Keratinocyte (primary cell): ENCODE measurements at regions not wholly inside any gene's neighbourhood (a gene's known extent, or its start where the extent isn't known, plus 50 kb on each side); places are given as distances from the start of the nearest gene placed in this dataset.

Experiments
- DNase-seq: peaks from one replicate; pipeline ENCODE4 v3.0.0-alpha.2; 2011; ENCODE audit warnings: low read depth, missing footprints, low spot score
- FAIRE-seq: peaks from 2 replicates; lab custom pipeline; 2011; peaks lifted over from hg19 to GRCh38; lab: Jason Lieb, UNC
- H2AFZ ChIP-seq: 2 replicates; pipeline ENCODE4 v1.6.0; 2012; ENCODE audit warnings: low read length, control low read depth, inconsistent platforms; ENCODE audit not compliant: control insufficient read depth
- H3K27ac ChIP-seq: 2 replicates; pipeline ENCODE4 v1.5.1; 2011; ENCODE audit warnings: low read length; ENCODE audit not compliant: control insufficient read depth, insufficient read depth
- H3K27me3 ChIP-seq: 3 replicates; pipeline ENCODE4 v1.6.0; 2011; ENCODE audit warnings: low read length; ENCODE audit not compliant: control insufficient read depth, insufficient read depth; ENCODE audit errors: extremely low read depth
- H3K36me3 ChIP-seq, 2 experiments: 2 replicates in 1 of 2; 3 replicates in 1 of 2; pipeline ENCODE4 v1.5.1; 2011; ENCODE audit warnings: low read length in 2 of 2, mild to moderate bottlenecking in 1 of 2; ENCODE audit not compliant: control insufficient read depth in 2 of 2, insufficient read depth in 2 of 2; ENCODE audit errors: extremely low read depth in 1 of 2
- H3K4me1 ChIP-seq: 3 replicates; pipeline ENCODE4 v1.5.1; 2011; ENCODE audit warnings: low read length; ENCODE audit not compliant: control insufficient read depth, insufficient read depth; ENCODE audit errors: extremely low read depth
- H3K4me2 ChIP-seq: 3 replicates; pipeline ENCODE4 v1.6.0; 2011; ENCODE audit warnings: low read depth, low read length; ENCODE audit not compliant: control insufficient read depth, insufficient read depth; ENCODE audit errors: extremely low read depth
- H3K4me3 ChIP-seq, 3 experiments: fragments of 200-600 bp in 1 of 3; sonication (generic) in 1 of 3; 2 replicates in 2 of 3; 3 replicates in 1 of 3; pipeline ENCODE4 v1.5.1; 2011 to 2016; ENCODE audit warnings: low read length in 3 of 3, mild to moderate bottlenecking in 3 of 3, control low read depth in 2 of 3, inconsistent platforms in 1 of 3, low read depth in 1 of 3, mixed read lengths in 1 of 3, mixed run types in 1 of 3, moderate library complexity in 1 of 3; ENCODE audit not compliant: control insufficient read depth in 2 of 3, insufficient read depth in 2 of 3; ENCODE audit errors: extremely low read depth in 1 of 3
- H3K79me2 ChIP-seq: 2 replicates; pipeline ENCODE4 v1.6.0; 2012; ENCODE audit warnings: low read length; ENCODE audit not compliant: control insufficient read depth, insufficient read depth
- H3K9ac ChIP-seq: 3 replicates; pipeline ENCODE4 v1.6.0; 2011; ENCODE audit warnings: low read length; ENCODE audit not compliant: control insufficient read depth, insufficient read depth; ENCODE audit errors: extremely low read depth
- H3K9me1 ChIP-seq: 3 replicates; pipeline ENCODE4 v1.6.0; 2011; ENCODE audit warnings: low read length; ENCODE audit not compliant: control insufficient read depth, insufficient read depth; ENCODE audit errors: extremely low read depth
- H3K9me3 ChIP-seq: 2 replicates; pipeline ENCODE4 v1.5.1; 2012; ENCODE audit warnings: low read depth, low read length; ENCODE audit not compliant: control insufficient read depth
- H4K20me1 ChIP-seq: 3 replicates; pipeline ENCODE4 v1.6.0; 2011; ENCODE audit warnings: low read length; ENCODE audit not compliant: control insufficient read depth, insufficient read depth; ENCODE audit errors: extremely low read depth
- EZH2 ChIP-seq: IDR thresholded peaks from one replicate; pipeline ENCODE4 v1.6.1; 2012; ENCODE audit warnings: inconsistent platforms, mild to moderate bottlenecking, low read length, moderate library complexity
- dilution Hi-C: fragments of 300-500 bp; cut with MboI; formaldehyde crosslinking; loops from one replicate; pipeline ENCODE4 v1.7.0; 2020; ENCODE audit warnings: low sequenced_read_pairs; ENCODE audit not compliant: extremely low pct_ligation_motif_present
- TF ChIP-seq, protein P1 (sequence below), 3 experiments: IDR thresholded peaks in 1 of 3; conservative IDR thresholded peaks in 1 of 3; optimal IDR thresholded peaks in 1 of 3; 2 replicates in 2 of 3; 3 replicates in 1 of 3; pipeline versions ENCODE3 to v1.5.1; 2011; ENCODE audit warnings: low read length in 3 of 3, mild to moderate bottlenecking in 3 of 3, moderate library complexity in 2 of 3, control low read depth in 1 of 3, inconsistent platforms in 1 of 3; ENCODE audit not compliant: insufficient read depth in 2 of 3; ENCODE audit errors: extremely low read depth in 1 of 3

DNA sequence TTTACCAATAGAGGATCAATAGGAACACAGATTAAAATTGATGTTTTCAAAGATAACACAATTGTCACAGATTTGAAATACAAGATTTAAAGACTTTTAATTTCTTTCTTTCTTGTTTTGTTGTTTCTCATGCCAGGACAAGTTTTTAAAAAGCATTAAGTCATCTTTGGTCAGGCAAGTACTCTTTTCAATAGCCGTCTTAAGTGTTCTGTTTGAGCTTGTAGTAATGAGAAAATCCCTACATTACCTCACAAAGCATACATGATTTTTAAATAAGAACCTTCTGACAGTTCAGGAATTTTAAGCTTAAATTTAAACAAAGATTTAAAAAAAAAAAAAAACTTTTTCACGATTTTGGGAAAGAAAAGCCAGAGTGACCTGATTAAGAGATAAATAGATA, 216.3 kb upstream of the PRR20A start:
- Histone ChIP-seq H4K20me1 (no peaks in the 10 kb centered on the region), H3K4me2 (no peak overlapping the region), H3K27me3 (no peaks in the 10 kb centered on the region), H3K9ac (no peak overlapping the region), H3K9me3 (no peaks in the 10 kb centered on the region), H3K9me1 (no peaks in the 10 kb centered on the region), H3K27ac (no peak overlapping the region), H3K36me3 (no peaks in the 10 kb centered on the region), H3K4me3 (no peak overlapping the region), H3K79me2 (no peaks in the 10 kb centered on the region), H2AFZ (no peak overlapping the region), H3K4me1 (no peaks in the 10 kb centered on the region)
- dilution Hi-C loops, result no loop called here
- TF ChIP-seq EZH2, result no peak
- TF ChIP-seq, protein P1, sequence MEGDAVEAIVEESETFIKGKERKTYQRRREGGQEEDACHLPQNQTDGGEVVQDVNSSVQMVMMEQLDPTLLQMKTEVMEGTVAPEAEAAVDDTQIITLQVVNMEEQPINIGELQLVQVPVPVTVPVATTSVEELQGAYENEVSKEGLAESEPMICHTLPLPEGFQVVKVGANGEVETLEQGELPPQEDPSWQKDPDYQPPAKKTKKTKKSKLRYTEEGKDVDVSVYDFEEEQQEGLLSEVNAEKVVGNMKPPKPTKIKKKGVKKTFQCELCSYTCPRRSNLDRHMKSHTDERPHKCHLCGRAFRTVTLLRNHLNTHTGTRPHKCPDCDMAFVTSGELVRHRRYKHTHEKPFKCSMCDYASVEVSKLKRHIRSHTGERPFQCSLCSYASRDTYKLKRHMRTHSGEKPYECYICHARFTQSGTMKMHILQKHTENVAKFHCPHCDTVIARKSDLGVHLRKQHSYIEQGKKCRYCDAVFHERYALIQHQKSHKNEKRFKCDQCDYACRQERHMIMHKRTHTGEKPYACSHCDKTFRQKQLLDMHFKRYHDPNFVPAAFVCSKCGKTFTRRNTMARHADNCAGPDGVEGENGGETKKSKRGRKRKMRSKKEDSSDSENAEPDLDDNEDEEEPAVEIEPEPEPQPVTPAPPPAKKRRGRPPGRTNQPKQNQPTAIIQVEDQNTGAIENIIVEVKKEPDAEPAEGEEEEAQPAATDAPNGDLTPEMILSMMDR (optimal IDR thresholded peaks at IDR 0.05 in 1 of 3, IDR thresholded peaks at IDR 0.05 in 1 of 3, conservative IDR thresholded peaks at IDR 0.05 in 1 of 3; ENCODE audit: extremely low read depth in 1 of 3, insufficient read depth in 2 of 3, low read length in 3 of 3), result no peak
- FAIRE-seq, result no peak
- no peak for DNase-seq

DNA sequence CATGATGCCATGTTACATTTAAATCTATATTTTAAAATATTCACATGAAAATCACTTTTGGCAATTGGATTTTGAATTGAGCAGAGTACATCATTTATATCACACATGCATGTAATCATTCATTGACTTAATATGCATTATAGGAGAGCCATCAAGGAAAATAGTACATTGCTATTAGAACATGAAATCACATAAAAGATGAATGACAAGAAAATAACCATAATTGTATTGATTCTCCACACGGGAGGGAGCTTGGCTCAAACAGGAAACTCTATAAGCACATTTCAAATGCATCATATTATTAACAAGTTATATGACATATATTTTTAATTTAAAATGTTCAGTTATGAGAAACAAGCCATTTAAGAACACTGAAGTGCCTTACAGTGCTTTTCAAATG, 208.6 kb upstream of the PRR20A start:
- Histone ChIP-seq H3K4me3 (no peak overlapping the region), H2AFZ (no peak overlapping the region), H4K20me1 (no peaks in the 10 kb centered on the region), H3K79me2 (no peaks in the 10 kb centered on the region), H3K27me3 (no peaks in the 10 kb centered on the region), H3K4me1 (no peaks in the 10 kb centered on the region), H3K36me3 (no peaks in the 10 kb centered on the region), H3K9ac (no peak overlapping the region), H3K4me2 (no peak overlapping the region), H3K27ac (no peak overlapping the region), H3K9me3 (no peaks in the 10 kb centered on the region), H3K9me1 (no peaks in the 10 kb centered on the region)
- DNase-seq (no peak), FAIRE-seq (no peak)
- TF ChIP-seq, protein P1 (optimal IDR thresholded peaks at IDR 0.05 in 1 of 3, IDR thresholded peaks at IDR 0.05 in 1 of 3, conservative IDR thresholded peaks at IDR 0.05 in 1 of 3; ENCODE audit: extremely low read depth in 1 of 3, insufficient read depth in 2 of 3, low read length in 3 of 3), result no peak
- TF ChIP-seq EZH2, result no peak
- dilution Hi-C loops, result no loop called here
